Epithelial cell of proximal tubule (primary cell): ENCODE measurements at regions not wholly inside any gene's neighbourhood (a gene's known extent, or its start where the extent isn't known, plus 50 kb on each side); places are given as distances from the start of the nearest gene placed in this dataset.

Source experiments
- DNase-seq: peaks from one replicate; pipeline ENCODE4 v3.0.0-alpha.2; 2011; ENCODE audit warnings: low read depth
- H3K4me3 ChIP-seq: 2 replicates; pipeline ENCODE4 v1.5.1; 2011; ENCODE audit warnings: low read depth, mild to moderate bottlenecking, low read length
- TF ChIP-seq, protein P1 (sequence below): conservative IDR thresholded peaks from 2 replicates; pipeline ENCODE4 v1.5.1; 2012; ENCODE audit warnings: low read depth, mild to moderate bottlenecking, low read length

DNA sequence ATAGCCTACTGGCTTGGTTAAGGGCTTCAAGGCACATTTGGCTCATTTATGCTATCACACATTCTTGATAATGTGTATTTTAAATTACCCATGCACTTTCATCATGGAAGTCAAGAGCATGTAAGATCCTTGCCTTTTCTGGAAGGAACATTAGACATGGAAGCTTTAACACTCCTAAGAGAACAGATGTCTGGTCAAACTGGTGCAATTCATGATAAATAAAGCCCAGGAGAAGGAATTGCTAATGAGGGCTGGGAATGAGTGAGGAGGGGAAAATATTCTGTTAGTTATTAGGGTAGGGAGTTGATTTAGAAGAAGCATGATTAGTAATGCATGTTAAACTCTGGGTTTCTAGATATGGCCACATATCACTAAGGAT lies 688.6 kb upstream of the CITED2 start:
- no peak for DNase-seq
- no peak overlapping the region for H3K4me3 ChIP-seq
- TF ChIP-seq, protein P1, sequence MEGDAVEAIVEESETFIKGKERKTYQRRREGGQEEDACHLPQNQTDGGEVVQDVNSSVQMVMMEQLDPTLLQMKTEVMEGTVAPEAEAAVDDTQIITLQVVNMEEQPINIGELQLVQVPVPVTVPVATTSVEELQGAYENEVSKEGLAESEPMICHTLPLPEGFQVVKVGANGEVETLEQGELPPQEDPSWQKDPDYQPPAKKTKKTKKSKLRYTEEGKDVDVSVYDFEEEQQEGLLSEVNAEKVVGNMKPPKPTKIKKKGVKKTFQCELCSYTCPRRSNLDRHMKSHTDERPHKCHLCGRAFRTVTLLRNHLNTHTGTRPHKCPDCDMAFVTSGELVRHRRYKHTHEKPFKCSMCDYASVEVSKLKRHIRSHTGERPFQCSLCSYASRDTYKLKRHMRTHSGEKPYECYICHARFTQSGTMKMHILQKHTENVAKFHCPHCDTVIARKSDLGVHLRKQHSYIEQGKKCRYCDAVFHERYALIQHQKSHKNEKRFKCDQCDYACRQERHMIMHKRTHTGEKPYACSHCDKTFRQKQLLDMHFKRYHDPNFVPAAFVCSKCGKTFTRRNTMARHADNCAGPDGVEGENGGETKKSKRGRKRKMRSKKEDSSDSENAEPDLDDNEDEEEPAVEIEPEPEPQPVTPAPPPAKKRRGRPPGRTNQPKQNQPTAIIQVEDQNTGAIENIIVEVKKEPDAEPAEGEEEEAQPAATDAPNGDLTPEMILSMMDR: no peak

DNA sequence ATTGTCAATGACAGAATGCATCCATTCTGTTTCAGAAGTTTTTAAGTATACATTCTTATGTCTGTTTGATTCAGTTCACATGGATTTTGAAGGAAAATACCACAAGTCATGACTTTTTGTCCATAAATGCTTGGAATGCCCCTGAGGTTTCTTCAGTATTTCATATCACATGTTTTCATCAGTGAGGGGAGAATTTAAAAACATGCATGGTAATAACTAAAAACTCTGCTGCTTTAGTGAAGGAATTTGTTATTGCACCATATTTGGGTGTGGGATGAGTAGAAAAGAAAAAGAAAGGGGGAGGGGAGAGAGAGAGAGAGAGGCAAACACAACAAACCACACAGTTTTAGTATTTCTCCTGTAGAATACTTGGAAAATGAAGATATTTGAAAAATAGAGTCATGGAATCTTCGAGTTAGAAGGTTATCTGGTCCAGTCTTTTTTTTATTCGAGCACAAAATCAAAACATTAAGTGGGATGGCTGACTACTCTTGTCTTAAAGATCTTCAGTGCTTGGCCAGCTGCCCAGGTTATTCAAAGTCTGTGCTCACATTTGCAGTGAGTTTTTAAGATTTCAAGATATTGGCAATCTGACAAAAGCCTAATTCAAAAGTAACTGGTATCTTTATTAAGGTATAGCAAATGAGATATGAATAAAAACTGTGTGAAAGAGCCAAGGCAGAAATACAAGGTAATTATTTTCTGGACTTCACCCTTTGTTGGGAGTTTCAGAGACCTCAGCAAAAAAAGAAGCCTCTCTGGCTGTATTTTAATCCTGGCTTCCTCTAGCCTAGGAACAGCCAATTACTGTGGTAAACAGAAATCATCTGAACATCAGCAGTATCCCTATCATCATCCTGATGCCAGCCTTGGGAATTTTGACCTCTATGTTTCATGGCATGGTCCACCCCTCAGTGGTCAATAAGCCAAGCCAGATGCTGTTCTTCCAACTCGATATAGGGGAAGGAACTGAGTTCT lies 687.9 kb upstream of the CITED2 start:
- H3K4me3 ChIP-seq: no peak overlapping the region
- TF ChIP-seq, protein P1: no peak
- DNase-seq: peak; percentile 75

DNA sequence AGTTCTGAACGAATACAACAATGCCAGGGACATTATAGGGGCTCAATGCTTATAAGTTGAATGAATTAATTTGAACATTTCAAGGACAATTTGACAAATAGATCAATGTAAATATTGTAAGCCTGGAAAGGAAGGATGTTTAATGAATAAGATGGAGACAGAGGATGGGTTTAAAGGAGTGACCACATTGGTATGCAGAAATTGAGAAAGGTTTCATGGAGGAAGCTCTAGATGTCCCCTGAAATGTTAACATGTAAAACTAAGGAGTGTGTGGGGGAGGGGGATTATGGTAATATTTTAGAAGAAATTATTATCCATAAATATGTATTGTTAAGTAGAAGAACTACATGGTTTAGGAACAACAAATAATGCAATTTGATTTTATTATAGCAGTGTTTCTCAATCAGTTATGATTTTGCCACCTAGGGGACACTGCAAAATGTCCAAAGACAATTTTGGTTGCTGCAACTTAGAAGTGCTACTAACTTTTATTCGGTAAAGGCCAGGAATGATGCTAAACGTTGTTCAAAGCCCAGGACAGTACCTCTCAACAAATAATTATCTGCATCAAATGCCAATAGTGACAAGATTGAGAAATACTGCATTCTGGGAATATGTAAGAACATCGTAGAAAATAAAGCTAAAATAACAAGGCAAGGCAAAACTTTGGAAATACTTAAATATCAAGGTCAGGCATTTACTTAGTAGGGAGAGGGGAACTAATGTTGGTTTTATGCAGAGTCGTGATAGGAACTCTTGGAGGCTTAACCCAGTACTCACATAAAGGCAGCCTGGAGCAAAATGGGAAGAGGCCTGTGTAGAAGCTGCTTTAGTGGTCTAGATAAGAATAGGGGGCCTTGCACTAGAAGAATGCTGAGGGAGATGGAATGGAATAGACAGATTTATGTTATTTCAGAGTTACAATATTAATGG lies 686.9 kb upstream of the CITED2 start:
- DNase-seq: no peak

DNA sequence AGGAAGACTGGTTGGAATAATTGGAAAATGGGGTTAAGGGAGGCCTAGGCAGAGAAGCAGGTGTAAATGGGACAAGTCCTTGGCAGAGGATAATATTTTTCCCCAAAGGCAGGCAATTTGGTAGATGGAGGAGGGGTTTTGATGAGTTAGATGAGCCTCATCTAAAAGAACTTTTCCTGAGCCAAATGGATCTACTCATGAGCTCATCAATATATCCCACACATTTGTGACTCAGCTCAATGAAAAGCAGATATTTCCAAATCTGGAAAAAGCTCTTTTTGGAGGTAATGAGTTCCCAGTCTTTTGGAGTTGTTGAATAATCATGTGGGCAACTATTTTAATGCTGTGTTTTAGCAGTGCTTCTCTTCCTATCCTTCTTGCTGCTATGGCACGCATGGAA lies 685.5 kb upstream of the CITED2 start:
- TF ChIP-seq, protein P1: no peak
- no peak for DNase-seq
- H3K4me3 ChIP-seq: no peak overlapping the region

More for the DNA sequence above, 686.9 kb upstream of the CITED2 start:
- H3K4me3 ChIP-seq: no peak overlapping the region
- TF ChIP-seq, protein P1: no peak

DNA sequence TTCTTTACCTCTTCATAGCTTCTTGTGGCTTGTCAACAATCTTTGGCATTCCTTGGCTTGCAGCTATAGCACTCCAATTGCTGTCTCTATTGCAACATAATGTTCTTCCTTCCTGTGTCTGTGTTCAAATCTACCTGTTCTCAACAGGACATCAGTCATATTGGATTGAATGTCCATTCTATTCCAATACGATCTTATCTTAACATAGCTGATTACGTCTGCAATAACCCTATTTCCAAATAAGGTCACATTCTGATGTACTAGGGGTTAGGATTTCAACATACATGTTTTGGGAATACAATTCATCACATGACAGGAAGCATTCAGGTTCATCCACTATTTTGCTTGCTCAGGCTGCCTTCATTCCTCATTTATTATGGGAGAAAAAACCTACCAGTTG lies 684.4 kb upstream of the CITED2 start:
- TF ChIP-seq, protein P1: no peak
- no peak for DNase-seq
- H3K4me3 ChIP-seq: no peak overlapping the region

DNA sequence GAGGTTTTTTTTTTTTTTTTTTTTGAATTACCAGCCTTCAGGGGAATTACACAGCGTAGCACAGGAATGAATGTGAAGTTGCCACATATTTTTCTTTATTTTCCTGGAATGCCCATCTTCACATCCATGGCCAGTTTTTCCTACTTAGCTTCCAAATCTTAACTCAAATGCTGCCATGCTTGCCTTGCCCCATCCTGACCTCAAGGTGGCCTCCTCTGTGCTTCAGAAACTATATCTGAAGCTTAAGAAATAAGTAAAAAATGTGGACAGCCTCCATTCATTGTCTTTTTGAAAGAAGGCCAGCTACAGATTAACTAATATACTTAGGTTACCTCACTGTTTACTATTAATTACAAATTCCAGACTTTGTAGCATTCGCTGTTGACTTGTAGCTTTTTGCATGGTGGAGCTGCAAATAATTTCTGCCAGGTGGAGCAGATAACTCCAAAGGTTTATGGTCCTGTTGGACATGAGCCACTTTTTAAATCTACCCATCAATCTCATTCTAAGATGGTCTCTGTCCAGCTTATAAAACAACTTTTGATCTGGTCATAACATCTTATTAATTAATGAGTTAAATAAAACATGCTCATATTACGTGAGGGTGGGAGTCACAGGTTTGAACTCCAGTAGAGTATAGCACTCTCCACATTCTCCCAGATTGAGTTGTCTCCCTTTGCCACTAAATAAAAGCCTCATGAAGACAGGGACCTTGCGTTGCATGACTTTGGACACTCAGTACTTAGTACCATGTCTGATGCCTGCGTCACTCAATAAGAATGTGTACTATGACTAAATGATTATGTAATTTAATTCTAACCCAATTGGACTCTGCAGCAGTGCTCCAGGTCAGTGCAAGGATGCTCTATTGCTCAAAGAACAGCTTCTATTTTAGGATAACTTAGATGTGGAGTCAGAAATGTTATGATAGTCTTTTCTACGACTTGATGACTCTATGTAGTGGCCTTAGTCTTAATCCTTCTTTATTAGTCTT lies 678.6 kb upstream of the CITED2 start:
- no peak overlapping the region for H3K4me3 ChIP-seq
- no peak for DNase-seq
- TF ChIP-seq, protein P1: peak; percentile 64
